SK-N-SH treated with all-trans-retinoic acid at 6 μM for 48 hours (cell line): ENCODE measurements at regions not wholly inside any gene's neighbourhood (a gene's known extent, or its start where the extent isn't known, plus 50 kb on each side); places are given as distances from the start of the nearest gene placed in this dataset.

Experiments
- ESRRG ChIP-seq: fragments of 250-450 bp; sonication (Bioruptor Pico); IDR thresholded peaks from 2 replicates; pipeline ENCODE4 v1.6.1; 2021; ENCODE audit warnings: mild to moderate bottlenecking
- ISL1 ChIP-seq: fragments of 250-450 bp; sonication (Bioruptor Pico); IDR thresholded peaks from 2 replicates; pipeline ENCODE4 v2.1.2; 2022; ENCODE audit warnings: mild to moderate bottlenecking, moderate library complexity
- PPARA ChIP-seq: fragments of 250-450 bp; sonication (Bioruptor Pico); IDR thresholded peaks from 2 replicates; pipeline ENCODE4 v1.5.0; 2020; ENCODE audit warnings: mild to moderate bottlenecking, borderline replicate concordance
- RARB ChIP-seq: fragments of 250-450 bp; sonication (Bioruptor Pico); IDR thresholded peaks from 2 replicates; pipeline ENCODE4 v1.8.0; 2021; ENCODE audit warnings: mild to moderate bottlenecking, moderate library complexity
- SNAI2 ChIP-seq: fragments of 250-450 bp; sonication (Bioruptor Pico); IDR thresholded peaks from 2 replicates; pipeline ENCODE4 v1.5.0; 2020; ENCODE audit warnings: mild to moderate bottlenecking, moderate library complexity
- ZFP3 ChIP-seq: fragments of 250-450 bp; sonication (Bioruptor Pico); IDR thresholded peaks from 2 replicates; pipeline ENCODE4 v1.5.0; 2020; ENCODE audit warnings: mild to moderate bottlenecking, moderate library complexity
- ZFP30 ChIP-seq: fragments of 450-650 bp; formaldehyde crosslinking; IDR thresholded peaks from 2 replicates; pipeline ENCODE4 v1.5.0; 2022; ENCODE audit warnings: mild to moderate bottlenecking, moderate library complexity
- ZNF70 ChIP-seq: fragments of 450-650 bp; formaldehyde crosslinking; IDR thresholded peaks from 2 replicates; pipeline ENCODE4 v1.5.0; 2020; ENCODE audit warnings: mild to moderate bottlenecking, moderate library complexity
- TF ChIP-seq, protein P1 (sequence below): fragments of 250-450 bp; sonication (Bioruptor Pico); IDR thresholded peaks from 2 replicates; pipeline ENCODE4 v1.5.1; 2020; ENCODE audit warnings: low read depth, mild to moderate bottlenecking, moderate library complexity
- TF ChIP-seq, protein P2 (sequence below): fragments of 250-450 bp; sonication (Bioruptor Pico); IDR thresholded peaks from 2 replicates; pipeline ENCODE4 v1.8.0; 2020; ENCODE audit warnings: mild to moderate bottlenecking, moderate library complexity, borderline replicate concordance

DNA sequence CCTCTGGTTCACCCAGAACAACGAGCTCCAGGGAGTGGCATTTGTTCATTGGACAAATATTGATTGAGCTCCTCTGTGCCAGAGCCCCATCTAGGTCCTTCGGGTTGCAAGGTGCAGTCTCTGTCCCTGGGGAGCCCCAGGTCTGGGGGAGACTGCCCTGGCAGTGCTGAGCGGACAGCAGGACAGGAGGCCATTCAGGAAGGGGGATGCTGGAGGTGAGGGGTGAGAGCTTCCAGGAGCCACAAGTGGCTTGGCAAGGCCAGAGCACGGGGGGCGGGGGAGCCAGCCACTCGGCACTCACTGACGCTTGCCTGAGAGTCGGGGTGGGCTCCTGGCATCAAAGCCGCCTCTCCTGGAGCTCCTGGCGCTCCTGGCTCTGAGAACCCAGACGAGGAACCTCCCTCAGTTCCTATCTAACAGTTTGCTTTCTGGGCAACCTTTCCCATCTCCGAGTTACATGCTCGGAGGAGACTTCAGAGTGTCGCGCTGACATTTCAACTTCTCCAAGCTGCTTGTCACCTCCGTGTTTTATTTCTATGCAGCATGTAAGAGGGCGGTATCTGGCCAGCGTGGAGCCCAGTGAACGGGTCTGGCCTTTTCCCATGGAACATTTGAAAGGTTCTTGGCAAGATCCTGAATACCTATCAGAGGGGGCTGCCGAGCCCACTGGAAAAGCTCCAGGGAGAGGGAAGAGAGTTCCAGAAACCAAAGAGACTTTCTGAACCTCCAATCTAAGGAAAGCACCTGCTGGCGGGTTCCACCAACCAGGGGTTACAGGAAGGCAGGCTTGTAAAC, 62.0 kb upstream of the BCL11B start:
- TF ChIP-seq ZFP30 (CRISPR knock-in tag): no peak
- no peak for TF ChIP-seq ESRRG (CRISPR knock-in tag)
- no peak for TF ChIP-seq ZNF70
- TF ChIP-seq SNAI2 (CRISPR knock-in tag): no peak
- TF ChIP-seq ZFP3 (CRISPR knock-in tag): no peak
- TF ChIP-seq PPARA (CRISPR knock-in tag): no peak
- no peak for TF ChIP-seq ISL1
- TF ChIP-seq, protein P1, sequence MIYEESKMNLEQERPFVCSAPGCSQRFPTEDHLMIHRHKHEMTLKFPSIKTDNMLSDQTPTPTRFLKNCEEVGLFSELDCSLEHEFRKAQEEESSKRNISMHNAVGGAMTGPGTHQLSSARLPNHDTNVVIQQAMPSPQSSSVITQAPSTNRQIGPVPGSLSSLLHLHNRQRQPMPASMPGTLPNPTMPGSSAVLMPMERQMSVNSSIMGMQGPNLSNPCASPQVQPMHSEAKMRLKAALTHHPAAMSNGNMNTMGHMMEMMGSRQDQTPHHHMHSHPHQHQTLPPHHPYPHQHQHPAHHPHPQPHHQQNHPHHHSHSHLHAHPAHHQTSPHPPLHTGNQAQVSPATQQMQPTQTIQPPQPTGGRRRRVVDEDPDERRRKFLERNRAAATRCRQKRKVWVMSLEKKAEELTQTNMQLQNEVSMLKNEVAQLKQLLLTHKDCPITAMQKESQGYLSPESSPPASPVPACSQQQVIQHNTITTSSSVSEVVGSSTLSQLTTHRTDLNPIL (CRISPR knock-in tag): no peak
- TF ChIP-seq, protein P2, sequence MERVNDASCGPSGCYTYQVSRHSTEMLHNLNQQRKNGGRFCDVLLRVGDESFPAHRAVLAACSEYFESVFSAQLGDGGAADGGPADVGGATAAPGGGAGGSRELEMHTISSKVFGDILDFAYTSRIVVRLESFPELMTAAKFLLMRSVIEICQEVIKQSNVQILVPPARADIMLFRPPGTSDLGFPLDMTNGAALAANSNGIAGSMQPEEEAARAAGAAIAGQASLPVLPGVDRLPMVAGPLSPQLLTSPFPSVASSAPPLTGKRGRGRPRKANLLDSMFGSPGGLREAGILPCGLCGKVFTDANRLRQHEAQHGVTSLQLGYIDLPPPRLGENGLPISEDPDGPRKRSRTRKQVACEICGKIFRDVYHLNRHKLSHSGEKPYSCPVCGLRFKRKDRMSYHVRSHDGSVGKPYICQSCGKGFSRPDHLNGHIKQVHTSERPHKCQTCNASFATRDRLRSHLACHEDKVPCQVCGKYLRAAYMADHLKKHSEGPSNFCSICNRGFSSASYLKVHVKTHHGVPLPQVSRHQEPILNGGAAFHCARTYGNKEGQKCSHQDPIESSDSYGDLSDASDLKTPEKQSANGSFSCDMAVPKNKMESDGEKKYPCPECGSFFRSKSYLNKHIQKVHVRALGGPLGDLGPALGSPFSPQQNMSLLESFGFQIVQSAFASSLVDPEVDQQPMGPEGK (CRISPR knock-in tag): no peak
- TF ChIP-seq RARB (CRISPR knock-in tag): no peak
